ENCODE measurements at regions not wholly inside any gene's neighbourhood (a gene's known extent, or its start where the extent isn't known, plus 50 kb on each side); places are given as distances from the start of the nearest gene placed in this dataset.

DNA sequence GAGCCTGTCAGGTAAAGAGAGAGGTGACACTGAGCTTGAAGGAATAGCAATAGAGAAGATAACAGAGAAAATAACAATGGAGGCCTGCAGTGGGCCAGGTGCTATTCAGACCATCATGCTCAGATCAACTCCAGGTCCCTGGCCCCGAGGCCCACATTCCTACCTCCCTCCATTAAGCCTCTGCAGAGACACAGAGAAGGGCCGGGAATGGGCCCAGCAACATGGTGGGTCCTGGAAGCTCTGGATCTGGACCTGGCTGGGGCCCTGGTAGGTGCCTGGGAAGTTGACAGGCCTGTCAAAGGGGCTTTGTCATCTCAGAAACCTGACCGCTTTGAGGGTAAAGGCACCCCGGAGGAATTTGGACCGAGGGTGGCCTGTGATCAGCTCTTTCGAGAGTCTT lies 159.7 kb upstream of the GLI2 start:
- H3K27me3 ChIP-seq (replicated peaks in 1 of 2; ENCODE audit: control insufficient read depth in 2 of 2, insufficient read depth in 2 of 2, low read length in 1 of 2), result peaks cover 4 to 7% of the 10 kb centered on the region in 2 experiments
- ATAC-seq, result no peak
- H3K9me3 ChIP-seq (replicated peaks; ENCODE audit: control insufficient read depth, insufficient read depth, low read length), result no peaks in the 10 kb centered on the region
- TF ChIP-seq, protein P1, sequence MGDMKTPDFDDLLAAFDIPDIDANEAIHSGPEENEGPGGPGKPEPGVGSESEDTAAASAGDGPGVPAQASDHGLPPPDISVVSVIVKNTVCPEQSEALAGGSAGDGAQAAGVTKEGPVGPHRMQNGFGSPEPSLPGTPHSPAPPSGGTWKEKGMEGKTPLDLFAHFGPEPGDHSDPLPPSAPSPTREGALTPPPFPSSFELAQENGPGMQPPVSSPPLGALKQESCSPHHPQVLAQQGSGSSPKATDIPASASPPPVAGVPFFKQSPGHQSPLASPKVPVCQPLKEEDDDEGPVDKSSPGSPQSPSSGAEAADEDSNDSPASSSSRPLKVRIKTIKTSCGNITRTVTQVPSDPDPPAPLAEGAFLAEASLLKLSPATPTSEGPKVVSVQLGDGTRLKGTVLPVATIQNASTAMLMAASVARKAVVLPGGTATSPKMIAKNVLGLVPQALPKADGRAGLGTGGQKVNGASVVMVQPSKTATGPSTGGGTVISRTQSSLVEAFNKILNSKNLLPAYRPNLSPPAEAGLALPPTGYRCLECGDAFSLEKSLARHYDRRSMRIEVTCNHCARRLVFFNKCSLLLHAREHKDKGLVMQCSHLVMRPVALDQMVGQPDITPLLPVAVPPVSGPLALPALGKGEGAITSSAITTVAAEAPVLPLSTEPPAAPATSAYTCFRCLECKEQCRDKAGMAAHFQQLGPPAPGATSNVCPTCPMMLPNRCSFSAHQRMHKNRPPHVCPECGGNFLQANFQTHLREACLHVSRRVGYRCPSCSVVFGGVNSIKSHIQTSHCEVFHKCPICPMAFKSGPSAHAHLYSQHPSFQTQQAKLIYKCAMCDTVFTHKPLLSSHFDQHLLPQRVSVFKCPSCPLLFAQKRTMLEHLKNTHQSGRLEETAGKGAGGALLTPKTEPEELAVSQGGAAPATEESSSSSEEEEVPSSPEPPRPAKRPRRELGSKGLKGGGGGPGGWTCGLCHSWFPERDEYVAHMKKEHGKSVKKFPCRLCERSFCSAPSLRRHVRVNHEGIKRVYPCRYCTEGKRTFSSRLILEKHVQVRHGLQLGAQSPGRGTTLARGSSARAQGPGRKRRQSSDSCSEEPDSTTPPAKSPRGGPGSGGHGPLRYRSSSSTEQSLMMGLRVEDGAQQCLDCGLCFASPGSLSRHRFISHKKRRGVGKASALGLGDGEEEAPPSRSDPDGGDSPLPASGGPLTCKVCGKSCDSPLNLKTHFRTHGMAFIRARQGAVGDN (IDR thresholded peaks at IDR 0.05), result no peak
- TF ChIP-seq TCF7 (IDR thresholded peaks at IDR 0.05; ENCODE audit: borderline replicate concordance), result no peak
- ChIA-PET POLR2A (no interaction called here), RAD21 (ENCODE audit: unreplicated experiment) (no interaction called here), CTCF (no interaction called here), SMC1A (ENCODE audit: uncharacterized antibody, unreplicated experiment) (no interaction called here)
- no peak overlapping the region for H3K4me2 ChIP-seq (ENCODE audit: control insufficient read depth, insufficient read depth)
- no peak overlapping the region for H3K9ac ChIP-seq (ENCODE audit: control insufficient read depth, insufficient read depth, low read length)
- H4K20me1 ChIP-seq (ENCODE audit: control insufficient read depth, insufficient read depth), result 0 out of 2 replicates have a peak, but pooled peaks cover 2% of the 10 kb centered on the region
- H3K4me1 ChIP-seq (ENCODE audit: control insufficient read depth, insufficient read depth, low read length), result no peaks in the 10 kb centered on the region
- in situ Hi-C loops (cut with MboI) (no loop called here), intact Hi-C loops (cut with micrococcal nuclease; ENCODE audit: unreplicated experiment) (no loop called here)
- BruUV-seq (replicated peaks), result no TSS peak
- 32% methylated on average over 6 of the region's 6 CpGs for WGBS (ENCODE audit: insufficient coverage, insufficient replicate concordance, low lambda C conversion rate, missing lambda C conversion rate)
- H3K79me2 ChIP-seq (ENCODE audit: control insufficient read depth, insufficient read depth, low read length), result no peaks in the 10 kb centered on the region
- H2AFZ ChIP-seq (ENCODE audit: control insufficient read depth, low read depth, low read length), result no peak overlapping the region
- no peak overlapping the region for H3K27ac ChIP-seq (ENCODE audit: control insufficient read depth, insufficient read depth)
- H3K36me3 ChIP-seq (ENCODE audit: control insufficient read depth in 2 of 2, insufficient read depth in 2 of 2, low read length in 1 of 2), result no peaks in the 10 kb centered on the region
- H3K4me3 ChIP-seq, result no peak overlapping the region
- no peak for FAIRE-seq
- no peak for DNase-seq (ENCODE audit: low read depth, low spot score)

All from GM12878 (cell line).